RPMI7951 (cell line): ENCODE measurements at regions not wholly inside any gene's neighbourhood (a gene's known extent, or its start where the extent isn't known, plus 50 kb on each side); places are given as distances from the start of the nearest gene placed in this dataset.
A peak's percentile ranks its signal among the peaks of the same experiment; 100 is the strongest.
"Not testable (repeated sequence)": the region's sequence is repeated elsewhere in the genome, so short reads cannot be mapped to it uniquely, and the experiment has no call there.

Experiments
- DNase-seq: peaks from one replicate; pipeline ENCODE4 v3.0.0-alpha.2; 2012; ENCODE audit warnings: low read depth

GRCh38 chr21:43287795-43288755 is 119.3 kb downstream of the CRYAA start:
- peak; percentile 14 for DNase-seq

DNA sequence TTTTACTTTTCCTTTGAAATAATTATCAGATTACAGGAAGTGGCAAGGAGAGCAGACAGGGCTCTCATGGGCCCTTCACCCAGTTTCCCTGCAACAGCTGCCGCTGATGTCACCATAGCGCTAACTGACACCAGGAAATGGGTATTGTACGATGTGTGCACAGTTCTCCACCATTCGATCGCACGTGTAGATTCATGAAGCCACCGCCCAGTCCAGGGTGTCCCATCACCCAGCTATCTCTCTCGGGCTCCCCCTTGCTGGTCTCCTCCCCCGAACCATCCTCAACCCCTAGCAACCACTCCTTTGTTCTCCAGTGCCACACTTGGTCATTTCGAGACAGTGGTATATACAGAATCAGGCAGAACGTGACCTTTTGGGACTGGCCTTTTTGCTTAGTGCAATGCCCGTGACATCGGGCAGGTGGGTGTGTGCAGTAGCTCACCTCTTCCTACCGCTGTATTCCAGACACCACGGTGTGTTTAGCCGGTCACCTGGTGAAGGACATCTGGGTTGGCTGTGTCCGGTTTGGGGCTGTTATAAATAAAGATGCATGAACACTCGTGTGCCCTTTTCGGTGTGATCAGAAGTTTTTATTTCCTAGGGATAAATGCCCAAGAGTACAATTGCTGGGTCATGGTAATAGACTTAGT is 118.4 kb downstream of the CRYAA start:
- DNase-seq = no peak

GRCh38 chr21:43286196-43286595 is 117.4 kb downstream of the CRYAA start:
- no peak for DNase-seq

DNA sequence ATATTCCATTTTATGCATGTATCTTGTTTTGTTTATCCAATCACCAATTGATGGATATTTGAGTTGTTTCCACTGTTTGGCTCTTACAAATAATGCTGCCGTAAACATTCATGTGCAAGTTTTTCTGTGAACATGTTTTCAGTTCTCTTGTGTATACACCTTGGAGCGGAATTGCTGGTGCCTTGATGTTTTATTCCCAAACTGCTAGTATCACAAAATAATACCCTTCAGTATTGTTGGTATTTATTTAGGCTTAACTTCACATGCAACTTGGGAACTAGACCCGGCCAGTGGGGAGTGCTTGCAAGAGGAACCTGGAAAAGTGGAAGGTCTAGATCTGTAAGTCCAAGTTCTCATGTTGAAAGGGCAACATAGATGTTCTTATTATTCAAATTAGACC is 115.9 kb downstream of the CRYAA start:
- DNase-seq = no peak

DNA sequence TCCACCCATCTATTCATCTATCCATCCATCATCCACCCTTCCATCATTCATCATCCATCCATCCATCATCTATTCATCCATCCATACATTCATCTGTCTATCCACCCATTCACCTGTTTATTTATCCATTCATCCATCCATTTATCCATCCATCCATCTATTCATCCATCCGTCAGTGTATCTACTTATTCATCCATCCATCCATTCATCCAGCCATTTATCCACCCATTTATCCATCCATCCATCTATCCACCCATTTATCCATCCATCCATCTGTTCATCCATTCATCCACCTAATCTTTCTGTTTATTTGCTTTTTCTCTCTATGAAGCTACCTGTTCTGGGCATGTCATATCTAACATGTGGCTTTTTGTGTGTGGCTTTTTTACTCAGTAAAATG is 115.4 kb downstream of the CRYAA start:
- no peak for DNase-seq

DNA sequence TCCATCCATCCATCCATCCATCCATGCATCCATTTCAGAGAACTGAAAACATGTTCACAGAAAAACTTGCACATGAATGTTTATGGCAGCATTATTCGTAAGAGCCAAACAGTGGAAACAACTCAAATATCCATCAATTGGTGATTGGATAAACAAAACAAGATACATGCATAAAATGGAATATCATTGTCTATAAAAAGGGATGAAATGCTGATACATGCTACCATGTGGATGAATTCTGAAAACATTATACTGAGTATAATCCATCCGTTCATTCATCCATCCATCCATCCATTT is 115.1 kb downstream of the CRYAA start:
- not testable (repeated sequence) for DNase-seq

GRCh38 chr21:43283136-43283924 is 114.5 kb downstream of the CRYAA start:
- DNase-seq = peak; percentile 64

DNA sequence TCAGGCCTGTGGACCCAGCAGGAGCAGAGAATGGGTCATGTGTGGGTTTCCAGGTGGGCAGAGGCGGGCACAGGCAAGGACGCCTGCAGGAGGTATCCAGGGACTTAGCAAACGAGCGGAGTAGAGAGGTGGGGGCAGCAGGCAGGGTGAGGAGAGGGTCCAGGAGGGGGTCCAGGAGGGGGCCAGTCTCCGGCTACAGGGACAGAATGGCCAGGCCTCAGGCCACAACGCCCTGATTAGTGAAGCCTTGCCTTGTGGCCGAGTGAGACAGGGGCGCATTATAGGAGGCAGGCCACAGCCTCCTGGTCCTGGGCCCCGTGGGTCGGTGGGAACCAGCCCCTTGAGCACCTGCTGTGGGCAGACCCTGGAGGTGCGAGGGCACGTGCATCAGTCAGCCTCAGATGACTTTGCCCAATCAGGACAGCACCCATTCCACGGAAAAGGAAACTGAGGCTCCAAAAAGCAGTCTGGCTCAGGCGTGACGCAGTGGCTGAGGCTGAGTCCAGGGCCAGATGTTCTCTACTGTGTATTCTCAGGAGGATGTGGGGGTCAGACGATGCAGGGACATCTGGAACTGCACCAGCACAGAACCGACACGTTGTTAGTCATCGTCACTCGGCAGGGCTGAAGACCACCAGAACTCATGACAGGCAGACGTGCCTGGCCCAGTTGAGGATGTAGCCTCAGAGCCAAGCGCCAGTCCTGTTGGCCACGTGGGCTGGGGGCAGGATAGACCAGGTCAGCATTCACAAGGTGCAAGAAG is 113.7 kb downstream of the CRYAA start:
- DNase-seq = no peak

DNA sequence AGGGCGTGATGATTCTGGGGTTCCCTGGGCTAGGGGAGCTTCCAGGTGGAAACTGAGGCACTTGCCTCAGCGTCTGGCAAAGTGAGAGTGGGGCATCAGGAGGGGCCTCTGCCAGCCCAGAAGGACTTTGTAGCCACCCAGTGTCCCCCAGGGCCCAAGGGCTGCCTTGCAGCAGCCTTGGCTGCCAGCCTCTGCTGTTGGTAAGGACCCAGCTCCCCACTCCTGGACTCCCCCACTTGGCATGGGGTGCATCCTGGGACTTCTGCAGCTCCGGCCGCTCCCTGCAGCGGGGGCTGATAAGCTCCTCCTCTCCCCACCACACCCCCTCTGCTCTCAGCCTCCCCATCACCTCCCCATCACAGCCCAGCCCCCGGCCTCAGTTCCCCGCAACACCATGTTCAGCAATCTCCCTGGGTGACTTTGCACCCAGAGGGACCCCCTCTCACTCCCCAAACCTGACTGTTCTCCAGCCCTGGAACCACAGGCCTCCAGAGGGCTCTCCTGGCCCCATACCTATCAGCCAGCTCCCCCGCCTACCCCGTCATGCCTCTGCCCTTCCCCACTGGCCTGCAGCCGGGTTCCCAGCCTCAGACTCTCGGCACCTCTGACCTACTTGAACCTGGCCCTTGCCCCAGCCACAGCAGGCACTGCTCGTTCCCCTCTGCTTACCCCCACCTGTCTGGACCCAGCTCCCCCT is 113.0 kb downstream of the CRYAA start:
- no peak for DNase-seq

DNA sequence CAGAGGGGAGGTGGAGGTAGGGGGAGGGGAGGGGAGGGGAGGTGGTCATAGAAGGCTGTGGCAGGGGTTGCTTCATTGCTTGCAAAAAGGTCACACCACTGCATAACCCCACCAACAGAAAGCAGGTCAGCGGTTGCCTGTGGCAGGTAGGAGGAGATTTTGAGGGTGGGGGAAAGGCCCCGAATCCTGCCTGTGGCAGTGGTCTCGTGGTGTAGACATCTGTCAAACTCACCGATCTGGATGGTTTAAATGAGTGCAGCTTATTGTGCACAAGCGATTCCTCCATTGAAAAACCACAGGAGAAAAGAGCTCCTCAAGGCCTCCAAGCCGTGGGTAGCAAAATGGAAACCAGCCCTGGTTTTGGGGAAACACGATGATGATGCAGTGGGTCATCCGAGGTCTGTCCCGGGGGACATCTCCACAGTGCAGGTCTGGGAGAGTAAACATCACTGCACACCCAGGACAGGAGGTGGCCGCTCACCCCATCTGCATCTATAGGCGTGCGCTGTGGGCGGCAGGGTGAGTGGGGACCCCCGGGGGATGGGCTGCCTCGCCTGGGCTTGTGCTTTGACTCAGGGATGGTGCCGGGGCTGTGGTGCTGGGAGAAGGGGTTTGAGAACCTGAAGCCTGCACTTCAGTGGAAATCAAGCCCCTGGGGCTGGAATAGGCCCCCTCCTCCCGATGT is 112.3 kb downstream of the CRYAA start:
- DNase-seq = no peak

DNA sequence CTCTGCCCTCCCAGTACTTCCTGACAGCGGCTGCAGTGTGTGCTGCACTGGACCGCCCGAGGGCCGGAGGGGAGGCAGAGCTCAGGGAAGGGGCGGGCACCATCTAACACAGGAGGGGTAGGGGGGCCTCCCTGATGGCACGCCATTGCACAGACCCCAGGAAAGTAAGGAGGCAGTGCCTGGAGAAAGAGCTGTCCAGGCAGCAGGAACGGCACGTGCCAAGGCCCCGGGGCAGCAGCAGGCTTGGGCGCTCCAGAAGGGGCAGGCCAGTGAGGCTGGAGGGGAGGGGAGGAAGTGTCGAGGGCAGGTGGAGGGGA is 110.7 kb downstream of the CRYAA start:
- DNase-seq = no peak

- DNase-seq = no peak
Measured at GRCh38 chr21:43278766-43279577, 110.2 kb downstream of the CRYAA start.

GRCh38 chr21:43278359-43278758 is 109.6 kb downstream of the CRYAA start:
- no peak for DNase-seq

DNA sequence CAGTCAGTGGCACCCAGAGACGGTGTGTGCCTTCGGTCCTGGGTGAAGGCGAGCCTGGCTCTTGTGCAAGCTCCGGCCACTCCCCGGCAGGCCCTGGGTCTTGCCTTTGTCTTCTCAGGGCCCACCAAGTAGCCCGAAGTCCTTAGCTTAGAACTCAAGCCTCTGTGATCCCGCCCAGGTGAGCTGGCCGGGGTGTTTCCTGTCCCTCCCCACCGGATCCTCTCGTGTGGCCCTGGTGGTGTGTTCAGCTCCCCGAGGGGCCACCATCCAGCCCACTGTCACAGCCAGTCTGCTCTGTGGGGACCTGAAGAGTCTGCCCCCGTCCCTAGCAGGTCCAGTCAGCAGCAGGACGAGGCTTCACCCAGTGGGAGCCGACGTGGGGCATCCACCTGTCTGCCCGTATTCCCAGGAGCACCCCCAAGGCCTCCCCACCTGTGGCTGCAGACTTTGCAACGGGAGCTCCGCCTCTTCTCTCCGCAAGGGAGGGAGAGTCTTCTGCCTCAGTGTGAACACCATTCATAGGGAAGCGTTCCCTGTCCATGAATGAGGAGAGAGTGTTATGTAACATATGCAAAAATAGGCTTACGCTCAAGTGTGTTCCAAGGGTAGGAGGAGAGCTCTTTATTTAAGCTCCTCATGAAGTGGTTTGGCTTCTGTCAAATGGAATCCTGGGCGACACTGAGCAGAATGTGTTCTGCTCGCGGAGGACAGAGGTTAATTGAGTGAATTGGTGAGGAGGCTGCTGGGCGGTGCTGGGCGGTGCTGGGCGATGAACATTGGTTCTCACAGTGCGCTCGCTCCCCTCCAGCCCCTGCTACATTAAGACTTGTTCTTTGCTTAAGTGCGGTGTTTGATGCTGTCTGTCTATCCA is 108.9 kb downstream of the CRYAA start:
- no peak for DNase-seq

DNA sequence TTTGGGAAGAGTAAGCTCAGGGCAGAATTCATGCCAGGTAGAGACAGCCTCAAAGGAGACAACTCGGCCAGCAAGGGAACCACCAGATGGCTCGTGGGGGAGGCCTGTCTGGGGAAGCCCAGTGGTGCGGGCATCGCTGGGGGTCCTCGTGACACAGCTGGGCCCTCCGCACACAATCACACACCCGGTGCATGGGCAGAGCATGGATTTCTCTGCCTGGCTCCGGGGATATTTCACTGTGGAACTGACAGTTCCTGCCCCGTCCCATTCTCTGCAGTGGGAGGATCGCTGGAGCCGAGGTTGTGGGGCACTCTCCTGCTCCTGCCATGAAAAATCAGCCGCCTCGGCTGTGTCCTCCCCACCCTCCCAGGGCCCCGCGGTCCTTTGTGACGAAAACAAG is 108.0 kb downstream of the CRYAA start:
- DNase-seq = no peak

DNA sequence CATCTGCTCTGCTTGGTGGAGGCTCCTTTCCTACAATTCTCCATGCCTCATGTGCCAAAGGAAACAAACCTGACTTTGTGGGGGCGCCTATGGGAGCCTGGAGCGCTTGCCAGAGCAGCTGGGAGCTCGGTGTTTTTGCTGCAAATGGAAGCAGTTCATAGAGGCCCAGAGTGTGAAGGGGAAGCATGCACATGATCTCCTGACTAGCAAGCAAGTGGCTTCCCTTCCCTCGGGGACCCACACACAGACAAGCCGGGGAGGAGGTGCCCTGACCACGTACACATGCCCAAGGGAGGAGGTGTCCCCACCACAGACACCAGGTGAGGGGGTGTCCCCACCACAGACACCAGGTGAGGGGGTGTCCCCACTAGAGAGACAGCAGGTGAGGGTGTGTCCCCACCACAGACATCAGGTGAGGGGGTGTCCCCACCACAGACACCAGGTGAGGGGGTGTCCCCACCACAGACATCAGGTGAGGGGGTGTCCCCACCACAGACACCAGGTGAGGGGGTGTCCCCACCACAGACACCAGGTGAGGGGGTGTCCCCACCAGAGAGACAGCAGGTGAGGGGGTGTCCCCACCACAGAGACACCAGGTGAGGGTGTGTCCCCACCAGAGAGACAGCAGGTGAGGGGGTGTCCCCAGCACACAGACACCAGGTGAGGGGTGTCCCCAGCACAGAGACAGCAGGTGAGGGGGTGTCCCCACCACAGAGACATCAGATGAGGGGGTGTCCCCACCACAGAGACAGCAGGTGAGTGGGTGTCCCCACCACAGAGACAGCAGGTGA is 106.8 kb downstream of the CRYAA start:
- DNase-seq = no peak

- DNase-seq = no peak
Measured at GRCh38 chr21:43274946-43275310, 106.1 kb downstream of the CRYAA start.
